Endothelial cell of umbilical vein (primary cell): ENCODE measurements at regions not wholly inside any gene's neighbourhood (a gene's known extent, or its start where the extent isn't known, plus 50 kb on each side); places are given as distances from the start of the nearest gene placed in this dataset.

Source experiments
- BruUV-seq: library from RNA; stranded (reverse); fragments of 400-500 nt; replicated peaks from 2 replicates; lab custom pipeline; 2021; lab: Mats Ljungman, UMichigan
- CTCF ChIA-PET: fragments of 300-600, 350-600 bp; sonication (Branson Sonifier 250); formaldehyde crosslinking; loops from one replicate; lab custom pipeline; 2021; ENCODE audit warnings: antibody characterized with exemption, inconsistent platforms; lab: Charles Lee
- POLR2A ChIA-PET: fragments of 300-600, 350-600 bp; sonication (Branson Sonifier 250); formaldehyde crosslinking; loops from one replicate; lab custom pipeline; 2021; ENCODE audit warnings: antibody characterized with exemption, inconsistent platforms; lab: Charles Lee
- DNase-seq: peaks from one replicate; pipeline ENCODE4 v3.0.0-alpha.2; 2011; ENCODE audit warnings: low read depth, low spot score
- FAIRE-seq: peaks from 2 replicates; lab custom pipeline; 2011; peaks lifted over from hg19 to GRCh38; lab: Jason Lieb, UNC
- H2AFZ ChIP-seq: 2 replicates; pipeline ENCODE4 v1.6.0; 2012; ENCODE audit warnings: low read depth, low read length, control low read depth, inconsistent platforms
- H3K27ac ChIP-seq: 2 replicates; pipeline ENCODE4 v1.5.1; 2011; ENCODE audit warnings: low read depth, mild to moderate bottlenecking, control low read depth, low read length, moderate library complexity; ENCODE audit not compliant: insufficient read depth
- H3K27me3 ChIP-seq, 2 experiments: 2 replicates each; pipeline versions ENCODE4 v1.6.0 to v1.6.1; 2011; ENCODE audit warnings: low read length in 2 of 2, mixed read lengths in 1 of 2; ENCODE audit not compliant: control insufficient read depth in 2 of 2, insufficient read depth in 2 of 2
- H3K36me3 ChIP-seq, 2 experiments: 2 replicates in 1 of 2; 3 replicates in 1 of 2; pipeline ENCODE4 v1.5.1; 2011; ENCODE audit warnings: low read length in 2 of 2, mild to moderate bottlenecking in 1 of 2, moderate library complexity in 1 of 2; ENCODE audit not compliant: control insufficient read depth in 2 of 2, insufficient read depth in 2 of 2; ENCODE audit errors: extremely low read depth in 1 of 2
- H3K4me1 ChIP-seq: 3 replicates; pipeline ENCODE4 v1.5.1; 2011; ENCODE audit warnings: mild to moderate bottlenecking, low read length; ENCODE audit not compliant: control insufficient read depth, insufficient read depth; ENCODE audit errors: extremely low read depth
- H3K4me2 ChIP-seq: 2 replicates; pipeline ENCODE4 v1.6.1; 2011; ENCODE audit warnings: low read length, control low read depth, mixed read lengths; ENCODE audit not compliant: insufficient read depth
- H3K4me3 ChIP-seq, 3 experiments: fragments of 200-600 bp in 1 of 3; sonication (generic), shearing (Covaris generic) in 1 of 3; replicated peaks in 1 of 3; 2 replicates each; pipeline ENCODE4 v1.5.1; 2011 to 2016; ENCODE audit warnings: control low read depth in 3 of 3, low read length in 3 of 3, mild to moderate bottlenecking in 2 of 3, inconsistent platforms in 1 of 3, low read depth in 1 of 3, moderate library complexity in 1 of 3; ENCODE audit not compliant: insufficient read depth in 1 of 3
- H3K79me2 ChIP-seq: 2 replicates; pipeline ENCODE4 v1.6.0; 2012; ENCODE audit warnings: low read length, inconsistent platforms; ENCODE audit not compliant: control insufficient read depth, insufficient read depth
- H3K9ac ChIP-seq: replicated peaks from 2 replicates; pipeline ENCODE3; 2011; ENCODE audit warnings: low read length, control low read depth; ENCODE audit not compliant: insufficient read depth; ENCODE audit errors: extremely low read depth
- H3K9me1 ChIP-seq: replicated peaks from 3 replicates; pipeline ENCODE4 v1.6.0; 2011; ENCODE audit warnings: mild to moderate bottlenecking, low read length; ENCODE audit not compliant: control insufficient read depth, insufficient read depth; ENCODE audit errors: extremely low read depth
- H3K9me3 ChIP-seq: replicated peaks from 2 replicates; pipeline ENCODE4 v1.5.1; 2012; ENCODE audit warnings: low read length, inconsistent platforms; ENCODE audit not compliant: control insufficient read depth, insufficient read depth
- H4K20me1 ChIP-seq: replicated peaks from 2 replicates; pipeline ENCODE3; 2011; ENCODE audit warnings: mild to moderate bottlenecking, low read length; ENCODE audit not compliant: control insufficient read depth, insufficient read depth; ENCODE audit errors: extremely low read depth
- EZH2 ChIP-seq: IDR thresholded peaks from 2 replicates; pipeline ENCODE4 v1.6.1; 2012; ENCODE audit warnings: borderline replicate concordance, low read depth, mild to moderate bottlenecking, moderate library complexity, low read length, inconsistent platforms; ENCODE audit not compliant: severe bottlenecking
- FOS ChIP-seq: IDR thresholded peaks from 2 replicates; pipeline ENCODE4 v1.6.1; 2011; ENCODE audit warnings: mild to moderate bottlenecking, low read length, moderate library complexity, borderline replicate concordance; ENCODE audit not compliant: insufficient read depth
- GATA2 ChIP-seq: IDR thresholded peaks from 2 replicates; pipeline ENCODE4 v1.7.0; 2011; ENCODE audit warnings: low read depth, mild to moderate bottlenecking, moderate library complexity, mixed read lengths, low read length; ENCODE audit not compliant: insufficient read length, insufficient read depth
- JUN ChIP-seq: IDR thresholded peaks from 2 replicates; pipeline ENCODE4 v1.6.1; 2011; ENCODE audit warnings: borderline replicate concordance, low read depth; ENCODE audit not compliant: insufficient read length, insufficient read depth
- MYC ChIP-seq: IDR thresholded peaks from one replicate; pipeline ENCODE4 v1.6.1; 2011; ENCODE audit warnings: mild to moderate bottlenecking, low read depth, low read length
- POLR2A ChIP-seq: IDR thresholded peaks from 2 replicates; pipeline ENCODE4 v1.6.1; 2012; ENCODE audit warnings: low read depth, mild to moderate bottlenecking, control low read depth, low read length
- POLR2AphosphoS5 ChIP-seq: IDR thresholded peaks from 2 replicates; pipeline ENCODE4 v1.6.1; 2012; ENCODE audit warnings: low read depth, mild to moderate bottlenecking, control low read depth, low read length, moderate library complexity; ENCODE audit not compliant: insufficient read depth
- dilution Hi-C: fragments of 300-500 bp; cut with MboI; formaldehyde crosslinking; loops from one replicate; pipeline ENCODE4 v1.15.0; 2019; ENCODE audit warnings: low sequenced_read_pairs; ENCODE audit not compliant: extremely low pct_ligation_motif_present
- intact Hi-C: fragments of 100-400 bp; cut with micrococcal nuclease; formaldehyde crosslinking; loops from one replicate; pipeline ENCODE4 v1.10.0; 2022
- TF ChIP-seq, protein P1 (sequence below): IDR thresholded peaks from 2 replicates; pipeline ENCODE4 v1.6.1; 2011; ENCODE audit not compliant: insufficient read depth, insufficient read length
- TF ChIP-seq, protein P2 (sequence below), 2 donors: IDR thresholded peaks; 1 replicate in 1 of 2; 2 replicates in 1 of 2; pipeline ENCODE4 v1.5.1; 2011; ENCODE audit warnings: low read length in 2 of 2, mild to moderate bottlenecking in 2 of 2, moderate library complexity in 2 of 2, control low read depth in 1 of 2, inconsistent platforms in 1 of 2, low read depth in 1 of 2; ENCODE audit not compliant: insufficient read depth in 1 of 2; ENCODE audit errors: extremely low read depth in 1 of 2

- Histone ChIP-seq H2AFZ (no peak overlapping the region), H3K9ac (no peak overlapping the region), H3K9me3 (no peaks in the 10 kb centered on the region), H3K4me2 (no peak overlapping the region), H3K79me2 (no peaks in the 10 kb centered on the region), H3K27me3 (no peaks in the 10 kb centered on the region), H3K36me3 (no peaks in the 10 kb centered on the region), H3K4me1 (no peaks in the 10 kb centered on the region), H4K20me1 (no peaks in the 10 kb centered on the region), H3K27ac (no peak overlapping the region), H3K9me1 (no peaks in the 10 kb centered on the region), H3K4me3 (no peak overlapping the region)
- FAIRE-seq (no peak), DNase-seq (no peak)
- TF ChIP-seq GATA2, result no peak
- no peak for TF ChIP-seq POLR2A
- TF ChIP-seq, protein P1, sequence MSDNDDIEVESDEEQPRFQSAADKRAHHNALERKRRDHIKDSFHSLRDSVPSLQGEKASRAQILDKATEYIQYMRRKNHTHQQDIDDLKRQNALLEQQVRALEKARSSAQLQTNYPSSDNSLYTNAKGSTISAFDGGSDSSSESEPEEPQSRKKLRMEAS, result no peak
- no peak for TF ChIP-seq EZH2
- TF ChIP-seq JUN, result no peak
- no peak for TF ChIP-seq MYC
- no peak for TF ChIP-seq POLR2AphosphoS5
- ChIA-PET POLR2A (no interaction called here), CTCF (interaction anchor here (0.7 to 1.1 kb wide), 2 partner anchors 27 to 515 kb away, joined by 3 to 4 read pairs; no protein-coding TSS in a partner anchor)
- BruUV-seq, result no TSS peak
- intact Hi-C loops (no loop called here), dilution Hi-C loops (no loop called here)
Measured at GRCh38 chr1:168833362-168833761, 104.4 kb upstream of the DPT start.

- Histone ChIP-seq H3K36me3 (no peaks in the 10 kb centered on the region), H4K20me1 (no peaks in the 10 kb centered on the region), H3K4me3 (no peak overlapping the region), H3K4me2 (no peak overlapping the region), H3K4me1 (no peaks in the 10 kb centered on the region), H3K79me2 (no peaks in the 10 kb centered on the region), H2AFZ (no peak overlapping the region), H3K27ac (no peak overlapping the region), H3K9me3 (no peaks in the 10 kb centered on the region), H3K27me3 (no peaks in the 10 kb centered on the region), H3K9me1 (no peaks in the 10 kb centered on the region), H3K9ac (no peak overlapping the region)
- CTCF ChIA-PET, result interaction anchor here (0.7 to 1.1 kb wide), 2 partner anchors 27 to 514 kb away, joined by 3 to 4 read pairs; no protein-coding TSS in a partner anchor
- POLR2A ChIA-PET, result no interaction called here
- TF ChIP-seq JUN, result no peak
- TF ChIP-seq FOS, result no peak
- TF ChIP-seq POLR2AphosphoS5, result no peak
- TF ChIP-seq, protein P2, sequence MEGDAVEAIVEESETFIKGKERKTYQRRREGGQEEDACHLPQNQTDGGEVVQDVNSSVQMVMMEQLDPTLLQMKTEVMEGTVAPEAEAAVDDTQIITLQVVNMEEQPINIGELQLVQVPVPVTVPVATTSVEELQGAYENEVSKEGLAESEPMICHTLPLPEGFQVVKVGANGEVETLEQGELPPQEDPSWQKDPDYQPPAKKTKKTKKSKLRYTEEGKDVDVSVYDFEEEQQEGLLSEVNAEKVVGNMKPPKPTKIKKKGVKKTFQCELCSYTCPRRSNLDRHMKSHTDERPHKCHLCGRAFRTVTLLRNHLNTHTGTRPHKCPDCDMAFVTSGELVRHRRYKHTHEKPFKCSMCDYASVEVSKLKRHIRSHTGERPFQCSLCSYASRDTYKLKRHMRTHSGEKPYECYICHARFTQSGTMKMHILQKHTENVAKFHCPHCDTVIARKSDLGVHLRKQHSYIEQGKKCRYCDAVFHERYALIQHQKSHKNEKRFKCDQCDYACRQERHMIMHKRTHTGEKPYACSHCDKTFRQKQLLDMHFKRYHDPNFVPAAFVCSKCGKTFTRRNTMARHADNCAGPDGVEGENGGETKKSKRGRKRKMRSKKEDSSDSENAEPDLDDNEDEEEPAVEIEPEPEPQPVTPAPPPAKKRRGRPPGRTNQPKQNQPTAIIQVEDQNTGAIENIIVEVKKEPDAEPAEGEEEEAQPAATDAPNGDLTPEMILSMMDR (IDR thresholded peaks at IDR 0.05; ENCODE audit: extremely low read depth in 1 of 2, insufficient read depth in 1 of 2, low read depth in 1 of 2, low read length in 2 of 2), result no peak
- no peak for TF ChIP-seq POLR2A
- no peak for TF ChIP-seq MYC
- no peak for TF ChIP-seq GATA2
- TF ChIP-seq EZH2, result no peak
- no peak for DNase-seq
- dilution Hi-C loops (no loop called here), intact Hi-C loops (no loop called here)
- no peak for FAIRE-seq
- BruUV-seq, result no TSS peak
Measured at GRCh38 chr1:168833801-168834224, 104.8 kb upstream of the DPT start.
